ENCODE measurements at regions not wholly inside any gene's neighbourhood (a gene's known extent, or its start where the extent isn't known, plus 50 kb on each side); places are given as distances from the start of the nearest gene placed in this dataset.

GRCh38 chrX:20487227-20487626 lies 220.5 kb upstream of the RPS6KA3 start:
- H3K9me3 Mint-ChIP-seq (ENCODE audit: unreplicated experiment), result no peaks in the 10 kb centered on the region
- no peak overlapping the region for H3K4me3 Mint-ChIP-seq (ENCODE audit: unreplicated experiment)
- no peak for TF ChIP-seq CTCF (IDR thresholded peaks at IDR 0.05; ENCODE audit: partially characterized antibody, unreplicated experiment)
- no peaks in the 10 kb centered on the region for H3K4me1 Mint-ChIP-seq (ENCODE audit: low read depth, unreplicated experiment)
- no peaks in the 10 kb centered on the region for H3K27me3 Mint-ChIP-seq (ENCODE audit: unreplicated experiment)
- no peak overlapping the region for H3K27ac Mint-ChIP-seq (ENCODE audit: unreplicated experiment)
- H3K36me3 Mint-ChIP-seq (ENCODE audit: unreplicated experiment), result no peaks in the 10 kb centered on the region
- DNase-seq, result no peak

DNA sequence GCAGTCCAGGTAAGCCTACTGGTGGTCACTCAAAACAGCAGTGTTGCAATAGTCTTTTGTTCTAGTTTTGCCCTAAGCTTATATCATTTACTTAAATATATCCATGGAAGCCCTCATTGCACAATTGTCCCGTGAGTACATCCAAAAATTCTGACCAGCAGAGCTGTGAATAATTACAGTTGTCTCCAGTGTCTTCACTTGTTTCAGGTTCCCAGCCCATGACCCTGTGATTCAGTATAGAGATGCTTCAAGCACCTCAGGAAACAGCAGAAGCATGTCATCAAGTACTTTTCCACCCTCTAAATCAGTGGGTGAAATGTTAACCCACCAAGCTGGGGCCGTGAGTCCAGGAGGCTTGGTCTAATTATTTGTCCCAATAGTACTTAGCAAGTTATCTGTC lies 214.9 kb upstream of the RPS6KA3 start:
- H3K4me1 Mint-ChIP-seq (ENCODE audit: low read depth, unreplicated experiment), result peaks cover 5% of the 10 kb centered on the region
- peaks cover 2% of the 10 kb centered on the region for H3K27me3 Mint-ChIP-seq (ENCODE audit: unreplicated experiment)
- no peak for DNase-seq
- no peak overlapping the region for H3K4me3 Mint-ChIP-seq (ENCODE audit: unreplicated experiment)
- H3K36me3 Mint-ChIP-seq (ENCODE audit: unreplicated experiment), result no peaks in the 10 kb centered on the region
- peaks cover 2% of the 10 kb centered on the region for H3K9me3 Mint-ChIP-seq (ENCODE audit: unreplicated experiment)
- H3K27ac Mint-ChIP-seq (ENCODE audit: unreplicated experiment), result no peak overlapping the region
- no peak for TF ChIP-seq CTCF (IDR thresholded peaks at IDR 0.05; ENCODE audit: partially characterized antibody, unreplicated experiment)

- no peak overlapping the region for H3K4me3 Mint-ChIP-seq (ENCODE audit: unreplicated experiment)
- peaks cover 2% of the 10 kb centered on the region for H3K27me3 Mint-ChIP-seq (ENCODE audit: unreplicated experiment)
- no peak for DNase-seq
- no peak for TF ChIP-seq CTCF (IDR thresholded peaks at IDR 0.05; ENCODE audit: partially characterized antibody, unreplicated experiment)
- peaks cover 2% of the 10 kb centered on the region for H3K9me3 Mint-ChIP-seq (ENCODE audit: unreplicated experiment)
- H3K27ac Mint-ChIP-seq (ENCODE audit: unreplicated experiment), result no peak overlapping the region
- no peaks in the 10 kb centered on the region for H3K36me3 Mint-ChIP-seq (ENCODE audit: unreplicated experiment)
- peaks cover 5% of the 10 kb centered on the region for H3K4me1 Mint-ChIP-seq (ENCODE audit: low read depth, unreplicated experiment)
Measured at GRCh38 chrX:20479896-20480295, 213.2 kb upstream of the RPS6KA3 start.

GRCh38 chrX:20479048-20479447 lies 212.3 kb upstream of the RPS6KA3 start:
- TF ChIP-seq CTCF (IDR thresholded peaks at IDR 0.05; ENCODE audit: partially characterized antibody, unreplicated experiment), result no peak
- no peak overlapping the region for H3K27ac Mint-ChIP-seq (ENCODE audit: unreplicated experiment)
- H3K36me3 Mint-ChIP-seq (ENCODE audit: unreplicated experiment), result no peaks in the 10 kb centered on the region
- DNase-seq, result no peak
- H3K27me3 Mint-ChIP-seq (ENCODE audit: unreplicated experiment), result peaks cover 2% of the 10 kb centered on the region
- peaks cover 2% of the 10 kb centered on the region for H3K9me3 Mint-ChIP-seq (ENCODE audit: unreplicated experiment)
- H3K4me1 Mint-ChIP-seq (ENCODE audit: low read depth, unreplicated experiment), result peaks cover 5% of the 10 kb centered on the region
- no peak overlapping the region for H3K4me3 Mint-ChIP-seq (ENCODE audit: unreplicated experiment)

DNA sequence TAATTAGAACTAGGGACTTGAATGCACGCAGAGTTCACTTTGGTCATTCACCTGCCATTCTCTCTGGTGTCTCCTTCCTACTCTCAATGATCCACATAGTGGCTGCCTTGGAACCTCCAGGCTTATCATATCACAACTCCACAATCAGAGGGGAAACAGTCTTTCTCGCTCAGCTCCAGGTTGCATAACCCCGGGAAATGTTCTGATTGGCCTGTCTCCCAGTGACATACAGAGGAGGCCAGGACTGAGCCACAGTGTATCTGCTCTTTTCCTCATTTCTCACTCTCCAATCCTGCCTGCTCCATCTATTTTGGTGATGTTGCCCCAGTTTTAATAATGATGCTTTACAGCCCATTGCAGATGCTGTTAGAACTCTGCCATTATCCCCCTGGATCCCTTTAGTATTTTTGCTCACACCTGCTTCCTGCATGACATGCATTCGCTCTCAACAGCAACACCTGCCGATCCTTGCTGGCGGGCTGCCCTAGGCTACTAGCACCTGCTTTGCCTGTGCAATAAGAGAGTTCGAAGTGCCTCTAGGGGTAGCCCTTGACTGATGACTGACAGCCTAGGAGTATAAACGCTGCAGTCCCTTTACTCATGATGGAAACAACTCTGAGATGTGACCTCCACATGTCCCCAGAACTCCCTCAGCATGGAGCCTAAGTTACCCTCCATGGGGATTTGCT lies 211.3 kb upstream of the RPS6KA3 start:
- H3K27ac Mint-ChIP-seq (ENCODE audit: unreplicated experiment), result no peak overlapping the region
- no peak for TF ChIP-seq CTCF (IDR thresholded peaks at IDR 0.05; ENCODE audit: partially characterized antibody, unreplicated experiment)
- DNase-seq, result no peak

More for the DNA sequence above, 211.3 kb upstream of the RPS6KA3 start:
- H3K9me3 Mint-ChIP-seq (ENCODE audit: unreplicated experiment), result peaks cover 2% of the 10 kb centered on the region
- H3K36me3 Mint-ChIP-seq (ENCODE audit: unreplicated experiment), result no peaks in the 10 kb centered on the region
- H3K4me3 Mint-ChIP-seq (ENCODE audit: unreplicated experiment), result no peak overlapping the region
- peaks cover 5% of the 10 kb centered on the region for H3K4me1 Mint-ChIP-seq (ENCODE audit: low read depth, unreplicated experiment)
- H3K27me3 Mint-ChIP-seq (ENCODE audit: unreplicated experiment), result peaks cover 3% of the 10 kb centered on the region
